OCI-LY1 (cell line): ENCODE measurements at regions not wholly inside any gene's neighbourhood (a gene's known extent, or its start where the extent isn't known, plus 50 kb on each side); places are given as distances from the start of the nearest gene placed in this dataset.

Experiments
- CTCF ChIP-seq: fragments of 200-600 bp; sonication (generic), shearing (Covaris generic); IDR thresholded peaks from 2 replicates; pipeline ENCODE4 v1.5.1; 2017; ENCODE audit warnings: mild to moderate bottlenecking, antibody characterized with exemption, low read length, moderate library complexity, mixed read lengths
- EZH2 ChIP-seq: fragments of 200-600 bp; sonication (generic), shearing (Covaris generic); IDR thresholded peaks from 2 replicates; pipeline ENCODE4 v1.8.0; 2017; ENCODE audit warnings: borderline replicate concordance, mixed run types, mild to moderate bottlenecking, antibody characterized with exemption, low read length, moderate library complexity, mixed read lengths

GRCh38 chr3:1969281-1969680 is 129.4 kb upstream of the CNTN4 start:
- no peak for TF ChIP-seq CTCF
- TF ChIP-seq EZH2: no peak
